MM.1S (cell line): ENCODE measurements at regions not wholly inside any gene's neighbourhood (a gene's known extent, or its start where the extent isn't known, plus 50 kb on each side); places are given as distances from the start of the nearest gene placed in this dataset.

ENCODE experiments used
- DNase-seq: peaks from one replicate; pipeline ENCODE4 v3.0.0-alpha.2; 2015
- H2AFZ ChIP-seq: fragments of 300-600 bp; sonication (generic); 2 replicates; pipeline ENCODE4 v1.6.0; 2016; ENCODE audit warnings: antibody characterized with exemption, low read length
- H3F3A ChIP-seq: fragments of 300-600 bp; sonication (generic); 2 replicates; pipeline ENCODE4 v1.6.1; 2016; ENCODE audit warnings: mild to moderate bottlenecking, antibody characterized with exemption, low read length, moderate library complexity, mixed read lengths; ENCODE audit not compliant: insufficient read depth
- H3K27ac ChIP-seq: fragments of 300-600 bp; sonication (generic); 2 replicates; pipeline ENCODE4 v1.5.1; 2016; ENCODE audit warnings: mild to moderate bottlenecking, low read length
- H3K27me3 ChIP-seq: fragments of 300-600 bp; sonication (generic); replicated peaks from 2 replicates; pipeline ENCODE4 v1.6.0; 2016; ENCODE audit warnings: low read length; ENCODE audit not compliant: insufficient read depth
- H3K36me3 ChIP-seq: fragments of 300-600 bp; sonication (generic); replicated peaks from 2 replicates; pipeline ENCODE4 v1.6.1; 2016; ENCODE audit warnings: mild to moderate bottlenecking, low read length, mixed read lengths; ENCODE audit not compliant: insufficient read depth
- H3K4me1 ChIP-seq: fragments of 300-600 bp; sonication (generic); 2 replicates; pipeline ENCODE4 v1.6.1; 2016; ENCODE audit warnings: low read length, mixed read lengths
- H3K4me2 ChIP-seq: fragments of 300-600 bp; sonication (generic); 2 replicates; pipeline ENCODE4 v1.6.0; 2016; ENCODE audit warnings: low read depth, low read length
- H3K4me3 ChIP-seq: fragments of 300-600 bp; sonication (generic); 2 replicates; pipeline ENCODE4 v1.5.1; 2016; ENCODE audit warnings: low read length, mixed read lengths
- H3K79me2 ChIP-seq: fragments of 300-600 bp; sonication (generic); 2 replicates; pipeline ENCODE4 v1.6.1; 2016; ENCODE audit warnings: mixed run types, low read length, mixed read lengths
- H3K9ac ChIP-seq: fragments of 300-600 bp; sonication (generic); 2 replicates; pipeline ENCODE4 v1.6.1; 2016; ENCODE audit warnings: low read length, mixed read lengths
- H3K9me2 ChIP-seq: fragments of 300-600 bp; sonication (generic); replicated peaks from 2 replicates; pipeline ENCODE4 v1.6.1; 2016; ENCODE audit warnings: mild to moderate bottlenecking, low read length, mixed read lengths; ENCODE audit not compliant: insufficient read depth
- H3K9me3 ChIP-seq: fragments of 300-600 bp; sonication (generic); replicated peaks from 2 replicates; pipeline ENCODE4 v1.6.1; 2016; ENCODE audit warnings: mild to moderate bottlenecking, low read length, mixed read lengths; ENCODE audit not compliant: insufficient read depth
- H4K20me1 ChIP-seq: fragments of 300-600 bp; sonication (generic); 2 replicates; pipeline ENCODE4 v1.6.1; 2016; ENCODE audit warnings: mild to moderate bottlenecking, low read length, moderate library complexity, mixed read lengths; ENCODE audit not compliant: insufficient read depth
- EZH2 ChIP-seq: fragments of 300-600 bp; sonication (generic); optimal IDR thresholded peaks from 2 replicates; pipeline ENCODE3; 2017; ENCODE audit warnings: low read depth, mild to moderate bottlenecking, antibody characterized with exemption, low read length, mixed read lengths
- EZH2phosphoT487 ChIP-seq: fragments of 300-600 bp; sonication (generic); IDR thresholded peaks from 2 replicates; pipeline ENCODE4 v1.6.1; 2018; ENCODE audit warnings: antibody characterized with exemption, low read length
- TF ChIP-seq, protein P1 (sequence below): fragments of 300-600 bp; sonication (generic); IDR thresholded peaks from 2 replicates; pipeline ENCODE4 v1.5.1; 2016; ENCODE audit warnings: antibody characterized with exemption, low read length, mixed read lengths

DNA sequence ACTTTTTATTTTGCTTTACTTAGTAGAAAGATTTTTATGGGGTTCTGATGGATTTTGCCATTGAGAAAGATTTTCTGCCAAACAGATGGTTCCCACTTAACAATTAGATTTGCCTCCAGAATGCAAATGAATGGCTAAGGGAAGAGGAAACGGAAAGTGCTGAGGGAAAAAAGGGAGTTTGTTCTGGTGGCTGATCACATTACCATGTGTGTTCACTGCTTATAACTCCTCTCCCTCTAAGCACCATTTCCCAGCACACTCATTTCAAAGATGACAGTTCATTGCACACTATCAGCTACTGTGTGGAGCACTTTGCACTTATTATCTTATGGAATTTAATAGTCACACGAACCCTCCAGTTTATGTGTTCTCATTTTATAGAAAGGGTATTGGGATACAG is 68.0 kb upstream of the GRID2 start:
- Histone ChIP-seq H3K4me1 (no peaks in the 10 kb centered on the region), H3K9me2 (no peaks in the 10 kb centered on the region), H4K20me1 (no peaks in the 10 kb centered on the region), H3F3A (no peaks in the 10 kb centered on the region), H3K27ac (no peak overlapping the region), H2AFZ (no peak overlapping the region), H3K36me3 (no peaks in the 10 kb centered on the region), H3K9me3 (no peaks in the 10 kb centered on the region), H3K4me3 (no peak overlapping the region), H3K79me2 (no peaks in the 10 kb centered on the region), H3K27me3 (no peaks in the 10 kb centered on the region), H3K4me2 (no peak overlapping the region), H3K9ac (no peak overlapping the region)
- TF ChIP-seq EZH2phosphoT487: no peak
- TF ChIP-seq EZH2: no peak
- no peak for DNase-seq

- H2AFZ ChIP-seq: no peak overlapping the region
- no peaks in the 10 kb centered on the region for H4K20me1 ChIP-seq
- no peaks in the 10 kb centered on the region for H3K27me3 ChIP-seq
- no peak overlapping the region for H3K9ac ChIP-seq
- H3K9me3 ChIP-seq: no peaks in the 10 kb centered on the region
- H3F3A ChIP-seq: no peaks in the 10 kb centered on the region
- H3K27ac ChIP-seq: no peak overlapping the region
- no peak overlapping the region for H3K4me3 ChIP-seq
- H3K9me2 ChIP-seq: no peaks in the 10 kb centered on the region
- no peaks in the 10 kb centered on the region for H3K4me1 ChIP-seq
- TF ChIP-seq EZH2 (no peak), EZH2phosphoT487 (no peak)
- TF ChIP-seq, protein P1, sequence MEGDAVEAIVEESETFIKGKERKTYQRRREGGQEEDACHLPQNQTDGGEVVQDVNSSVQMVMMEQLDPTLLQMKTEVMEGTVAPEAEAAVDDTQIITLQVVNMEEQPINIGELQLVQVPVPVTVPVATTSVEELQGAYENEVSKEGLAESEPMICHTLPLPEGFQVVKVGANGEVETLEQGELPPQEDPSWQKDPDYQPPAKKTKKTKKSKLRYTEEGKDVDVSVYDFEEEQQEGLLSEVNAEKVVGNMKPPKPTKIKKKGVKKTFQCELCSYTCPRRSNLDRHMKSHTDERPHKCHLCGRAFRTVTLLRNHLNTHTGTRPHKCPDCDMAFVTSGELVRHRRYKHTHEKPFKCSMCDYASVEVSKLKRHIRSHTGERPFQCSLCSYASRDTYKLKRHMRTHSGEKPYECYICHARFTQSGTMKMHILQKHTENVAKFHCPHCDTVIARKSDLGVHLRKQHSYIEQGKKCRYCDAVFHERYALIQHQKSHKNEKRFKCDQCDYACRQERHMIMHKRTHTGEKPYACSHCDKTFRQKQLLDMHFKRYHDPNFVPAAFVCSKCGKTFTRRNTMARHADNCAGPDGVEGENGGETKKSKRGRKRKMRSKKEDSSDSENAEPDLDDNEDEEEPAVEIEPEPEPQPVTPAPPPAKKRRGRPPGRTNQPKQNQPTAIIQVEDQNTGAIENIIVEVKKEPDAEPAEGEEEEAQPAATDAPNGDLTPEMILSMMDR: no peak
- DNase-seq: no peak
- no peaks in the 10 kb centered on the region for H3K79me2 ChIP-seq
- H3K36me3 ChIP-seq: no peaks in the 10 kb centered on the region
- H3K4me2 ChIP-seq: no peak overlapping the region
Measured at GRCh38 chr4:92236877-92237276, 66.9 kb upstream of the GRID2 start.

GRCh38 chr4:92237559-92237958 is 66.2 kb upstream of the GRID2 start:
- H3K9ac ChIP-seq: no peak overlapping the region
- H2AFZ ChIP-seq: no peak overlapping the region
- H3K27ac ChIP-seq: no peak overlapping the region
- H3F3A ChIP-seq: no peaks in the 10 kb centered on the region
- H3K9me3 ChIP-seq: no peaks in the 10 kb centered on the region
- no peaks in the 10 kb centered on the region for H3K9me2 ChIP-seq
- H4K20me1 ChIP-seq: no peaks in the 10 kb centered on the region
- no peaks in the 10 kb centered on the region for H3K36me3 ChIP-seq
- no peak for DNase-seq
- no peaks in the 10 kb centered on the region for H3K27me3 ChIP-seq
- TF ChIP-seq, protein P1: no peak
- no peak for TF ChIP-seq EZH2
- no peak for TF ChIP-seq EZH2phosphoT487
- no peak overlapping the region for H3K4me2 ChIP-seq
- H3K79me2 ChIP-seq: no peaks in the 10 kb centered on the region
- H3K4me3 ChIP-seq: no peak overlapping the region
- no peaks in the 10 kb centered on the region for H3K4me1 ChIP-seq

GRCh38 chr4:92241094-92241493 is 62.7 kb upstream of the GRID2 start:
- Histone ChIP-seq H3K9me3 (no peaks in the 10 kb centered on the region), H3K4me2 (no peak overlapping the region), H3K79me2 (no peaks in the 10 kb centered on the region), H3K27ac (no peak overlapping the region), H2AFZ (no peak overlapping the region), H4K20me1 (no peaks in the 10 kb centered on the region), H3F3A (no peaks in the 10 kb centered on the region), H3K9me2 (no peaks in the 10 kb centered on the region), H3K36me3 (no peaks in the 10 kb centered on the region), H3K27me3 (no peaks in the 10 kb centered on the region), H3K9ac (no peak overlapping the region), H3K4me1 (no peaks in the 10 kb centered on the region), H3K4me3 (no peak overlapping the region)
- no peak for TF ChIP-seq EZH2
- TF ChIP-seq, protein P1: no peak
- TF ChIP-seq EZH2phosphoT487: no peak
- DNase-seq: no peak
